Epithelial cell of esophagus (primary cell): ENCODE measurements at regions not wholly inside any gene's neighbourhood (a gene's known extent, or its start where the extent isn't known, plus 50 kb on each side); places are given as distances from the start of the nearest gene placed in this dataset.
A peak's percentile ranks its signal among the peaks of the same experiment; 100 is the strongest.

Experiments used
- DNase-seq: peaks from one replicate; pipeline ENCODE4 v3.0.0; 2010; ENCODE audit warnings: low read depth
- H3K4me3 ChIP-seq: 2 replicates; pipeline ENCODE4 v1.5.1; 2011; ENCODE audit warnings: mild to moderate bottlenecking, low read length, control low read depth
- CTCF ChIP-seq: IDR thresholded peaks from 2 replicates; pipeline ENCODE4 v1.5.1; 2011; ENCODE audit warnings: low read depth, mild to moderate bottlenecking, low read length, control low read depth, inconsistent platforms; ENCODE audit not compliant: insufficient read depth; ENCODE audit errors: missing control alignments

- DNase-seq, result peak; percentile 7
- no peak for TF ChIP-seq CTCF
- H3K4me3 ChIP-seq, result no peak overlapping the region
These were observed 68.6 kb upstream of the PALMD start for GRCh38 chr1:99577313-99577712.

- H3K4me3 ChIP-seq, result no peak overlapping the region
- peak; percentile 62 for DNase-seq
- TF ChIP-seq CTCF, result no peak
These were observed 66.2 kb upstream of the PALMD start for GRCh38 chr1:99579691-99580172.

- TF ChIP-seq CTCF, result peak; percentile 55
- peak; percentile 99 for DNase-seq
- no peak overlapping the region for H3K4me3 ChIP-seq
These were observed 65.5 kb upstream of the PALMD start for GRCh38 chr1:99580451-99580850.

- DNase-seq, result no peak
- no peak for TF ChIP-seq CTCF
These were observed 58.9 kb upstream of the PALMD start for GRCh38 chr1:99587008-99587407.

GRCh38 chr1:99589186-99589636 is 56.7 kb upstream of the PALMD start:
- DNase-seq, result no peak
- no peak for TF ChIP-seq CTCF

More at GRCh38 chr1:99587008-99587407, 58.9 kb upstream of the PALMD start:
- no peak overlapping the region for H3K4me3 ChIP-seq

GRCh38 chr1:99590578-99591209 is 55.2 kb upstream of the PALMD start:
- H3K4me3 ChIP-seq, result no peak overlapping the region
- TF ChIP-seq CTCF, result no peak
- peak; percentile 86 for DNase-seq

More at GRCh38 chr1:99589186-99589636, 56.7 kb upstream of the PALMD start:
- no peak overlapping the region for H3K4me3 ChIP-seq

- no peak for TF ChIP-seq CTCF
- no peak for DNase-seq
- no peak overlapping the region for H3K4me3 ChIP-seq
These were observed 54.0 kb upstream of the PALMD start for GRCh38 chr1:99591886-99592285.
